Ascending aorta (tissue), 2 donors: ENCODE measurements at regions not wholly inside any gene's neighbourhood (a gene's known extent, or its start where the extent isn't known, plus 50 kb on each side); places are given as distances from the start of the nearest gene placed in this dataset.

Experiments
- DNase-seq, 2 donors: peaks; one replicate each; pipeline ENCODE4 v3.0.0-alpha.2; 2019; ENCODE audit warnings: low spot score in 2 of 2
- H3K27ac ChIP-seq, 2 donors: fragments of 200-600 bp; sonication (generic); one replicate each; pipeline ENCODE4 v1.5.1; 2016 to 2017; ENCODE audit warnings: mild to moderate bottlenecking in 1 of 2
- H3K27me3 ChIP-seq: fragments of 200-600 bp; sonication (generic); one replicate; pipeline ENCODE4 v1.5.1; 2017
- H3K36me3 ChIP-seq, 2 donors: fragments of 200-600 bp; sonication (generic); one replicate each; pipeline ENCODE4 v1.5.1; 2016
- H3K4me1 ChIP-seq, 2 donors: fragments of 200-600 bp; sonication (generic); one replicate each; pipeline ENCODE4 v1.5.1; 2016 to 2017; ENCODE audit warnings: mild to moderate bottlenecking in 1 of 2
- H3K4me3 ChIP-seq, 2 donors: fragments of 200-600 bp; sonication (generic); one replicate each; pipeline ENCODE4 v1.5.1; 2016 to 2017; ENCODE audit warnings: mild to moderate bottlenecking in 1 of 2
- H3K9me3 ChIP-seq, 2 donors: fragments of 200-600 bp; sonication (generic); one replicate each; pipeline ENCODE4 v1.5.1; 2016
- CTCF ChIP-seq, 3 experiments: fragments of 200-600 bp in 2 of 3; fragments of 450-650 bp in 1 of 3; sonication (generic) in 2 of 3; IDR thresholded peaks; one replicate each; pipeline ENCODE4 v1.5.1; 2016 to 2019; ENCODE audit warnings: antibody characterized with exemption in 3 of 3, mild to moderate bottlenecking in 1 of 3, moderate library complexity in 1 of 3
- intact Hi-C: fragments of 100-400 bp; cut with DNase I; formaldehyde crosslinking; loops from one replicate; pipeline ENCODE4 v1.15.1; 2023

- DNase-seq: no peak
- no peak overlapping the region for H3K4me3 ChIP-seq
- H3K27ac ChIP-seq: no peak overlapping the region
- no peaks in the 10 kb centered on the region for H3K9me3 ChIP-seq
- no peaks in the 10 kb centered on the region for H3K4me1 ChIP-seq
- no peaks in the 10 kb centered on the region for H3K36me3 ChIP-seq
- intact Hi-C loops: no loop called here
- H3K27me3 ChIP-seq: no peaks in the 10 kb centered on the region
- no peak for TF ChIP-seq CTCF (IDR thresholded peaks at IDR 0.05)
These were observed 377.4 kb downstream of the GRIN2B start for GRCh38 chr12:13603953-13604352.

DNA sequence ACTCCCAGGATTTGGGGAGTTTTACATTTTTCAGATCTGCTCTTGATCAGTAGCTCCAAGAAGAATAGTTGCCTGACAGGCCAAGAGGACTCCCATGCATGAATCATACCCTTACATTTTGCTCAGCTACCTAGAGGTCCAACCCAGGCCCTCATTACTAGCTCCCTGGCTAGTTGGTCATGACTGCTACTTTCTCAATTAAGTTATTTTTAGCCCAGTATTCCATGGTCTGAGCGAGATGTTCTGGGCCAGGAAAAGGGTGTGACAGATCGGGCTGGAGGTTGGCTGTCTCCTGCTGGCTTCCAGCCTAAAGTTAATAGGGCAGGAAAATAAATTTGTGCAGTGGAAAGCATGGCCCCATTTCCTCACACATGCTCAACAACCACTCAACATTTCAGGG is 379.2 kb downstream of the GRIN2B start:
- no peaks in the 10 kb centered on the region for H3K4me1 ChIP-seq
- H3K9me3 ChIP-seq: no peaks in the 10 kb centered on the region
- no peak for DNase-seq
- no peak overlapping the region for H3K27ac ChIP-seq
- TF ChIP-seq CTCF (IDR thresholded peaks at IDR 0.05): no peak
- H3K27me3 ChIP-seq: no peaks in the 10 kb centered on the region
- intact Hi-C loops: no loop called here
- H3K4me3 ChIP-seq: no peak overlapping the region
- no peaks in the 10 kb centered on the region for H3K36me3 ChIP-seq

DNA sequence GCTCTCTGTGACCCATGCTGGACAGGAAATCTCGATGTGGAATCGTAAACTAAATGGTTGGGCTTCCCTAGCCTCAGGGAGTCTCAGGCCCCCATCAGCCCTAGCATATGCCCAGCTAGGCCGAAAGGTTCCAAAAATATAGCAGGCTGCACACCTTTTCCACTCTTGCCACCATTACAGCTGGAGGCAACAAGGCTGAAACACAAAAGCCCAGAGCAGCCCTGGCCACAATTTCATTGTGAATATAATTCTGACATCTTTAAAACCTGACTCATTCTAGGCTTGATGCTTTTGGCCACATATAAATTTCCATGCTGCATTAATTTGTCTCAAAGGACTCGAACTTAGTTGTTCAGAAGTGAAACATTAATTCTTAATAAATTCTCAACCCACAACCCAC is 382.2 kb downstream of the GRIN2B start:
- intact Hi-C loops: no loop called here
- no peak overlapping the region for H3K4me3 ChIP-seq
- no peaks in the 10 kb centered on the region for H3K4me1 ChIP-seq
- H3K27ac ChIP-seq: no peak overlapping the region
- no peaks in the 10 kb centered on the region for H3K9me3 ChIP-seq
- H3K27me3 ChIP-seq: no peaks in the 10 kb centered on the region
- no peak for DNase-seq
- no peaks in the 10 kb centered on the region for H3K36me3 ChIP-seq
- TF ChIP-seq CTCF (IDR thresholded peaks at IDR 0.05): no peak

DNA sequence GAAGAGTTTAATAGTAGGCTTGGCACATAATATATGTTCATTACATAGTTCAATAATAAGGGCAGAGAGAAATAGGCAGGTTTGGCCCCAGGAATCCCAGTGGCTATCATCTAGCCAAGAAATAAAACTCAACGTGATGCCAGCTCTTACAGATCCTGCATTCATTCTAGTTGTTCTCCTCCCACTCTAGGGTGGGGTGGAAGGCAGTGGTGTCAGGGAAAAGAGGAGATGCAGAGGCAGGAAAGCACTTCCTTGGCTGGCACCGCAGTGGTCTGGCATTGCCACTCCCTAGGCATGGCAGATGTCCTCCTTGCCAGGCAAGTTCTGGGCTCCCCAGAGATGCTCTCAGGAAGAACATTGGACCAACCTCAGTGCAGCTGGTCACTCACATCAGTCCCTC is 383.6 kb downstream of the GRIN2B start:
- Histone ChIP-seq H3K4me1 (no peaks in the 10 kb centered on the region), H3K27ac (no peak overlapping the region), H3K9me3 (no peaks in the 10 kb centered on the region), H3K27me3 (no peaks in the 10 kb centered on the region), H3K36me3 (no peaks in the 10 kb centered on the region), H3K4me3 (no peak overlapping the region)
- intact Hi-C loops: no loop called here
- no peak for DNase-seq
- no peak for TF ChIP-seq CTCF (IDR thresholded peaks at IDR 0.05)

GRCh38 chr12:13597166-13597565 is 384.2 kb downstream of the GRIN2B start:
- no peak for DNase-seq
- no peak overlapping the region for H3K4me3 ChIP-seq
- no peaks in the 10 kb centered on the region for H3K27me3 ChIP-seq
- no peaks in the 10 kb centered on the region for H3K4me1 ChIP-seq
- H3K27ac ChIP-seq: no peak overlapping the region
- no peak for TF ChIP-seq CTCF (IDR thresholded peaks at IDR 0.05)
- H3K9me3 ChIP-seq: no peaks in the 10 kb centered on the region
- H3K36me3 ChIP-seq: no peaks in the 10 kb centered on the region
- intact Hi-C loops: no loop called here

DNA sequence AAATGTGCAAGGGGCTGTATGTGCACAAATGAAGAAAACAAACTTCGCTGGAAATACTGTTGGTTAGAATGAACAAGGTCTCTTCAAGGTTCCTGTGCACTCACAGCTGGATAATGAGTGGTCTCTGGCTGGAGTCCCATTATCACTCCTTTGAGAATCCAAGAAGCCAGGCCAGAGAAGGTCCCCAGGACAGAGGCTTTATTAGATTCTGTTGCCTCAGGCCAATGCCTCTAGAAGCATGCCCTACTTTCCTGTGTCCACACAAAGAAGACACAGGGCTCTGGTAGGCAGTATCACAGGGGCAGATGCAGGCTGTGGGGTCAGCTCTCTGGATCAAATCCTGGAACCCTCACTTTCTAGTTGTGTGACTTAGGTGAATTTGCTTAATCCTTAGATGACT is 384.7 kb downstream of the GRIN2B start:
- intact Hi-C loops: no loop called here
- no peak for TF ChIP-seq CTCF (IDR thresholded peaks at IDR 0.05)
- H3K36me3 ChIP-seq: no peaks in the 10 kb centered on the region
- no peak overlapping the region for H3K27ac ChIP-seq
- no peak overlapping the region for H3K4me3 ChIP-seq
- DNase-seq: no peak
- H3K9me3 ChIP-seq: no peaks in the 10 kb centered on the region
- no peaks in the 10 kb centered on the region for H3K4me1 ChIP-seq
- H3K27me3 ChIP-seq: no peaks in the 10 kb centered on the region
